Endothelial cell of umbilical vein (primary cell): ENCODE measurements at regions not wholly inside any gene's neighbourhood (a gene's known extent, or its start where the extent isn't known, plus 50 kb on each side); places are given as distances from the start of the nearest gene placed in this dataset.

Source experiments
- BruUV-seq: library from RNA; stranded (reverse); fragments of 400-500 nt; replicated peaks from 2 replicates; lab custom pipeline; 2021; lab: Mats Ljungman, UMichigan
- CTCF ChIA-PET: fragments of 300-600, 350-600 bp; sonication (Branson Sonifier 250); formaldehyde crosslinking; loops from one replicate; lab custom pipeline; 2021; ENCODE audit warnings: antibody characterized with exemption, inconsistent platforms; lab: Charles Lee
- POLR2A ChIA-PET: fragments of 300-600, 350-600 bp; sonication (Branson Sonifier 250); formaldehyde crosslinking; loops from one replicate; lab custom pipeline; 2021; ENCODE audit warnings: antibody characterized with exemption, inconsistent platforms; lab: Charles Lee
- DNase-seq: peaks from one replicate; pipeline ENCODE4 v3.0.0-alpha.2; 2011; ENCODE audit warnings: low read depth, low spot score
- FAIRE-seq: peaks from 2 replicates; lab custom pipeline; 2011; peaks lifted over from hg19 to GRCh38; lab: Jason Lieb, UNC
- H2AFZ ChIP-seq: 2 replicates; pipeline ENCODE4 v1.6.0; 2012; ENCODE audit warnings: low read depth, low read length, control low read depth, inconsistent platforms
- H3K27ac ChIP-seq: 2 replicates; pipeline ENCODE4 v1.5.1; 2011; ENCODE audit warnings: low read depth, mild to moderate bottlenecking, control low read depth, low read length, moderate library complexity; ENCODE audit not compliant: insufficient read depth
- H3K27me3 ChIP-seq, 2 experiments: 2 replicates each; pipeline versions ENCODE4 v1.6.0 to v1.6.1; 2011; ENCODE audit warnings: low read length in 2 of 2, mixed read lengths in 1 of 2; ENCODE audit not compliant: control insufficient read depth in 2 of 2, insufficient read depth in 2 of 2
- H3K36me3 ChIP-seq, 2 experiments: 2 replicates in 1 of 2; 3 replicates in 1 of 2; pipeline ENCODE4 v1.5.1; 2011; ENCODE audit warnings: low read length in 2 of 2, mild to moderate bottlenecking in 1 of 2, moderate library complexity in 1 of 2; ENCODE audit not compliant: control insufficient read depth in 2 of 2, insufficient read depth in 2 of 2; ENCODE audit errors: extremely low read depth in 1 of 2
- H3K4me1 ChIP-seq: 3 replicates; pipeline ENCODE4 v1.5.1; 2011; ENCODE audit warnings: mild to moderate bottlenecking, low read length; ENCODE audit not compliant: control insufficient read depth, insufficient read depth; ENCODE audit errors: extremely low read depth
- H3K4me2 ChIP-seq: 2 replicates; pipeline ENCODE4 v1.6.1; 2011; ENCODE audit warnings: low read length, control low read depth, mixed read lengths; ENCODE audit not compliant: insufficient read depth
- H3K4me3 ChIP-seq, 3 experiments: fragments of 200-600 bp in 1 of 3; sonication (generic), shearing (Covaris generic) in 1 of 3; replicated peaks in 1 of 3; 2 replicates each; pipeline ENCODE4 v1.5.1; 2011 to 2016; ENCODE audit warnings: control low read depth in 3 of 3, low read length in 3 of 3, mild to moderate bottlenecking in 2 of 3, inconsistent platforms in 1 of 3, low read depth in 1 of 3, moderate library complexity in 1 of 3; ENCODE audit not compliant: insufficient read depth in 1 of 3
- H3K79me2 ChIP-seq: 2 replicates; pipeline ENCODE4 v1.6.0; 2012; ENCODE audit warnings: low read length, inconsistent platforms; ENCODE audit not compliant: control insufficient read depth, insufficient read depth
- H3K9ac ChIP-seq: replicated peaks from 2 replicates; pipeline ENCODE3; 2011; ENCODE audit warnings: low read length, control low read depth; ENCODE audit not compliant: insufficient read depth; ENCODE audit errors: extremely low read depth
- H3K9me1 ChIP-seq: replicated peaks from 3 replicates; pipeline ENCODE4 v1.6.0; 2011; ENCODE audit warnings: mild to moderate bottlenecking, low read length; ENCODE audit not compliant: control insufficient read depth, insufficient read depth; ENCODE audit errors: extremely low read depth
- H3K9me3 ChIP-seq: replicated peaks from 2 replicates; pipeline ENCODE4 v1.5.1; 2012; ENCODE audit warnings: low read length, inconsistent platforms; ENCODE audit not compliant: control insufficient read depth, insufficient read depth
- H4K20me1 ChIP-seq: replicated peaks from 2 replicates; pipeline ENCODE3; 2011; ENCODE audit warnings: mild to moderate bottlenecking, low read length; ENCODE audit not compliant: control insufficient read depth, insufficient read depth; ENCODE audit errors: extremely low read depth
- EZH2 ChIP-seq: IDR thresholded peaks from 2 replicates; pipeline ENCODE4 v1.6.1; 2012; ENCODE audit warnings: borderline replicate concordance, low read depth, mild to moderate bottlenecking, moderate library complexity, low read length, inconsistent platforms; ENCODE audit not compliant: severe bottlenecking
- FOS ChIP-seq: IDR thresholded peaks from 2 replicates; pipeline ENCODE4 v1.6.1; 2011; ENCODE audit warnings: mild to moderate bottlenecking, low read length, moderate library complexity, borderline replicate concordance; ENCODE audit not compliant: insufficient read depth
- GATA2 ChIP-seq: IDR thresholded peaks from 2 replicates; pipeline ENCODE4 v1.7.0; 2011; ENCODE audit warnings: low read depth, mild to moderate bottlenecking, moderate library complexity, mixed read lengths, low read length; ENCODE audit not compliant: insufficient read length, insufficient read depth
- MAX ChIP-seq: IDR thresholded peaks from 2 replicates; pipeline ENCODE4 v1.6.1; 2011; ENCODE audit not compliant: insufficient read depth, insufficient read length
- MYC ChIP-seq: IDR thresholded peaks from one replicate; pipeline ENCODE4 v1.6.1; 2011; ENCODE audit warnings: mild to moderate bottlenecking, low read depth, low read length
- POLR2A ChIP-seq: IDR thresholded peaks from 2 replicates; pipeline ENCODE4 v1.6.1; 2012; ENCODE audit warnings: low read depth, mild to moderate bottlenecking, control low read depth, low read length
- POLR2AphosphoS5 ChIP-seq: IDR thresholded peaks from 2 replicates; pipeline ENCODE4 v1.6.1; 2012; ENCODE audit warnings: low read depth, mild to moderate bottlenecking, control low read depth, low read length, moderate library complexity; ENCODE audit not compliant: insufficient read depth
- dilution Hi-C: fragments of 300-500 bp; cut with MboI; formaldehyde crosslinking; loops from one replicate; pipeline ENCODE4 v1.15.0; 2019; ENCODE audit warnings: low sequenced_read_pairs; ENCODE audit not compliant: extremely low pct_ligation_motif_present
- intact Hi-C: fragments of 100-400 bp; cut with micrococcal nuclease; formaldehyde crosslinking; loops from one replicate; pipeline ENCODE4 v1.10.0; 2022

DNA sequence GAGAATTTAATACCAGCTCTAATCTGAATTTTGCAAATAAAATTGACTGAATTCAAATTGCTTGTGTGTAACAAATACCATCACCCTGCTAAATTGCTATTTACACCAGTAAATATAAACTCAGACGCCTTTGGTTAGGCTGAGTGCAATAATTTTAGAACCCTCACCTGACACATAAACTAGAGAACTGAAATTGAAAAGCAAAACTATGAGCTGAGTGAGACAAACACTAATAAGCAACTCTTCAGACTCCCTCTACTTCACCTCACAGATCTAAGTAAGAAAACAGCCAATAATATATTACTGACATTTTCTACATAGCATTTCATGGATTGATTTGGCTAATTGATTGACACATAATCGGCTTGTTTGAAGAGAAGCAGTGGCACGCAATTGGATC lies 621.2 kb downstream of the REEP3 start:
- dilution Hi-C loops: no loop called here
- FAIRE-seq: no peak
- no peak for DNase-seq
- no peak overlapping the region for H3K9ac ChIP-seq
- H2AFZ ChIP-seq: no peak overlapping the region
- H3K36me3 ChIP-seq: no peaks in the 10 kb centered on the region
- no peak overlapping the region for H3K4me2 ChIP-seq
- no peak overlapping the region for H3K27ac ChIP-seq
- no peaks in the 10 kb centered on the region for H3K27me3 ChIP-seq
- no peaks in the 10 kb centered on the region for H4K20me1 ChIP-seq
- no peaks in the 10 kb centered on the region for H3K9me1 ChIP-seq
- no peaks in the 10 kb centered on the region for H3K79me2 ChIP-seq
- no peaks in the 10 kb centered on the region for H3K4me1 ChIP-seq
- intact Hi-C loops: no loop called here
- ChIA-PET POLR2A (no interaction called here), CTCF (no interaction called here)
- BruUV-seq: no TSS peak
- H3K4me3 ChIP-seq: no peak overlapping the region
- TF ChIP-seq POLR2A (no peak), MAX (no peak), POLR2AphosphoS5 (no peak), GATA2 (no peak)
- H3K9me3 ChIP-seq: no peaks in the 10 kb centered on the region

GRCh38 chr10:64148607-64149006 lies 627.4 kb downstream of the REEP3 start:
- H3K27ac ChIP-seq: no peak overlapping the region
- H3K4me1 ChIP-seq: no peaks in the 10 kb centered on the region
- no peak overlapping the region for H3K4me2 ChIP-seq
- TF ChIP-seq MYC: no peak
- TF ChIP-seq EZH2: no peak
- TF ChIP-seq GATA2: no peak
- TF ChIP-seq FOS: no peak
- no peak for DNase-seq
- no peaks in the 10 kb centered on the region for H3K36me3 ChIP-seq
- H3K9me1 ChIP-seq: no peaks in the 10 kb centered on the region
- no peaks in the 10 kb centered on the region for H4K20me1 ChIP-seq
- intact Hi-C loops (no loop called here), dilution Hi-C loops (no loop called here)
- ChIA-PET CTCF (no interaction called here), POLR2A (no interaction called here)
- no peak for FAIRE-seq
- H3K79me2 ChIP-seq: no peaks in the 10 kb centered on the region
- H3K4me3 ChIP-seq: no peak overlapping the region
- H3K9ac ChIP-seq: no peak overlapping the region
- no peaks in the 10 kb centered on the region for H3K9me3 ChIP-seq
- no peak overlapping the region for H2AFZ ChIP-seq
- H3K27me3 ChIP-seq: no peaks in the 10 kb centered on the region
- no TSS peak for BruUV-seq
